Stimulated activated CD8-positive, alpha-beta memory T cell treated with anti-CD3 and anti-CD28 coated beads, Interleukin-7, amount 100 ng/mL, for 1 hour (primary cell): ENCODE measurements at regions not wholly inside any gene's neighbourhood (a gene's known extent, or its start where the extent isn't known, plus 50 kb on each side); places are given as distances from the start of the nearest gene placed in this dataset.

Experiments
- DNase-seq, 2 donors: peaks; one replicate each; pipeline ENCODE4 v3.0.0-alpha.2; 2020; ENCODE audit warnings: low read depth in 2 of 2

- DNase-seq = no peak
Measured at GRCh38 chr18:39759926-39760325, 2194.3 kb upstream of the CELF4 start.

- DNase-seq = no peak
Measured at GRCh38 chr18:39753178-39753577, 2187.6 kb upstream of the CELF4 start.

DNA sequence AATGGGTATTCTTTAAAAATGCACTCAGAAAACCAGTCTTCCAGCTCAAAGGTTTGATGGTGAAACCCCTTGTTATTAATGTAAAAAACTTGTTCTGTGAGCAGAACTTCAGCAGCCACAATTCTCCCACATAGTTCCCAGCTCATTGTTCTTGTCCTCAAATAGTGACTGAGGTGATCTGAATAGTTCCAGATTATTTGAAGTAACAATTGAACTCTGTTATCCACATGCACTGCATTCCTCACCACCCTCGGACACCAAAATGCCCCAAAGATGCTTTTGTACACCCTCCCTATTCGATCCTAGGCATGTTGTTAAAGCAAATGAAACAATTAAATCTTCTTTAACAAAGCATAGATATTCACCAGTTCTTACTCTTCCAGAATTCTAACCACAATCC lies 2186.8 kb upstream of the CELF4 start:
- DNase-seq = no peak

DNA sequence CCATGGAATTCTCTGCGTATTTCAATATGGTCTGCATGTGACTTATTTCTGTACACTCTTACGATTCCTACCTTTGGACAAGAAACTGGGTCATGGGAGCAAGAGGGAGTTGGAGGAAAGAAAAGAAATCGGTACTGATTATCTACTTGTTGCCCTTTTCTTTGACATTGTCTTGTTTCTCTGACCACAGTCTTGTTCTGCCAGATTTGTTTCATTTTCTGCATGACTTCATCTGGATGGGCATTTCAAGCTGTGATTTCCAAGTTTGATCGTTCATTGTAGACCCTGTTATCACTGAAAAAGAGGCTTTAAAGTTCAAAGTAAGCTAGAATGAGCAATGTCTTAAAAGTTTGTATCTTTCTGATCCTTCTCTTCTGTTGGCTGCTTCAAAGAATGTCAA lies 2186.3 kb upstream of the CELF4 start:
- DNase-seq = no peak

- DNase-seq = no peak
Measured at GRCh38 chr18:39751161-39751560, 2185.6 kb upstream of the CELF4 start.

DNA sequence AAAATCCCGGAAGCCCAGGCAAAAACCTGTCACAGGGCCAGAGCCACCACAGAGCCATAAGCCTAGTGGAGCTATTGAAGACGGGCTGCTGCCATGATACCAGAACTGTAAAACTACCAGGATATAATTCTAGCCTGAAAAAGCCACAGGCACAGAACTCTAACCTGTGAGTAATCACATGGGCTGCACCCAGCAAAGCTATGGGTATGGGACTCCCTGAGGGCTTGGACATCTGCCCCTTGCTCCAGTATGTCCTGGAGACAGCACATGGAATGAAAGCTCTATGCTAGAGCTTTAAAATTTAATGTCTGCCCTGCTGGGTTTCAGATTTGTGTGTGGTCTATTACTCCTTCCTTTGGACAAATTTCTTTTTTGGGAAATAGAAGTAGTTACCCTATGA lies 2183.6 kb upstream of the CELF4 start:
- DNase-seq = no peak

- DNase-seq = no peak
Measured at GRCh38 chr18:39748727-39749126, 2183.1 kb upstream of the CELF4 start.

DNA sequence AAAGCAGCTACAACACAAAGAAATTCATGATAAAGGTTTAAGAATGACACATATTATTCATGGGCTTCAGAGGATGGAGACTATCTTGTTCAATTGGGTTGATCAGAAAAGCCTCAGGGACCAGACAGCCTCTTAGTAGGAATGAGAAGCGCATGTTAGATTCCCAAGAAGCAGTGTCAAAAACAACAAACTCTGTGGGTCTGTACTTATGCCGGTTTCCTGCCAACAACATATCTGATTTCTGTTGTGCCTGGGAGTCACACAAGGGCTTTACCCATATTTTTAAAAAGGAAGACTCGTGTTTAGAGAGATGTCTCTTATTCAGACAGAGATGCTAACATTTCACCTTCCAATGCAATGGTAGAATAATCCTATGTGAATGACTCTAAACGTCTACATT lies 2180.6 kb upstream of the CELF4 start:
- DNase-seq = no peak

- DNase-seq = no peak
Measured at GRCh38 chr18:39743463-39743862, 2177.9 kb upstream of the CELF4 start.

DNA sequence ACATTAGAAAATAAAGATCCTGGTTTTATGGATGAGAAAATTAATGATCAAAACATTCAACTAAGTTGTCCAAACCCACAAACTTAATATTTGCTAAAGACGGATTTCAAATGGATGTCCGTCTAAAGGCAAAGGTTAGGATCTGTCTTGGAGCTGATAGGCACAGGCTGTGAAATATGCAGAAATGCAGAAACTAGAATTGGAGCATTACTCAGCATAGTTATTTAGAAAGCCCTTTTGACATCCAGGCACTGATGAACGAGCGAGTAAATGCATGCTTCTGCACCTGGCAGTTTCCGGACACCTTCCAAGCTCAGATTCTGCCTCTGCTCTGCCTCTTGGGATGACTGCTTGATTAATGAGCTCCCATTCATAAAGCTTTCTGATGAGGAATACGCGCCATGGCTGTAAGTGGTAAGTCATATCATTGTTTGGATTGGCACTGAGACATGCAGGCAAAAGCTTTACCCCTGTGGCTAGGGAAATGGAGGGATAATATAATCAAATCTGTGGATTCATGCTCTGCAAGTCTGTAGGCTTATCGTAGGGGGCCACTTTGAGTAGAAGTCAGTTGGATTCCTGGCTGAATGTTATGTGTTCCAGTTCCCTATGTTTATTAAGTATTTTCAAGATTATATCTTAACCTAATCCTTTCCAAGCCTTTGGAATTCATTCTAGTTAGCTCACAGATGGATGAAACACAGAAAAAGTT lies 2176.3 kb upstream of the CELF4 start:
- DNase-seq = no peak

DNA sequence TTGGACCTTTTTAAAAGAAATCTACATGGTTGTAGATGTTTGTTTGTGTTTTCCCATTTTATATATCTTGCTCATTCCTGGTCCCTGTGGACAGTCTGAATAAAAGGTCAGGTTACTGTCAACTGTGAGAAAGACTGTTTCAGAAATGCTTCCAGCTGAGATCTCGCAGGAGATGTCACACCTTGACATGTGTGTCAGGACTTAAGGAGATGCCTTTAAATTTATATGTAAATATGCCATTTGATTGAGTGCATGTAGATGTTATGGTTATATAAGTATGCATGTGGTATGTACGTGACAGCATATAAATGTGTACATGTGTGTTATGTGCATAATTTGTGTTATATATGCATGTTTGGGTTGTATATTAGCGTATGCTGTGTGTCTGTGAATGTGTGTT lies 2172.3 kb upstream of the CELF4 start:
- DNase-seq = no peak

GRCh38 chr18:39732918-39733317 lies 2167.3 kb upstream of the CELF4 start:
- DNase-seq = no peak

- no peak for DNase-seq
Measured at GRCh38 chr18:39730606-39731005, 2165.0 kb upstream of the CELF4 start.

- no peak for DNase-seq
Measured at GRCh38 chr18:39724652-39725051, 2159.1 kb upstream of the CELF4 start.

- DNase-seq = no peak
Measured at GRCh38 chr18:39721712-39722111, 2156.1 kb upstream of the CELF4 start.

DNA sequence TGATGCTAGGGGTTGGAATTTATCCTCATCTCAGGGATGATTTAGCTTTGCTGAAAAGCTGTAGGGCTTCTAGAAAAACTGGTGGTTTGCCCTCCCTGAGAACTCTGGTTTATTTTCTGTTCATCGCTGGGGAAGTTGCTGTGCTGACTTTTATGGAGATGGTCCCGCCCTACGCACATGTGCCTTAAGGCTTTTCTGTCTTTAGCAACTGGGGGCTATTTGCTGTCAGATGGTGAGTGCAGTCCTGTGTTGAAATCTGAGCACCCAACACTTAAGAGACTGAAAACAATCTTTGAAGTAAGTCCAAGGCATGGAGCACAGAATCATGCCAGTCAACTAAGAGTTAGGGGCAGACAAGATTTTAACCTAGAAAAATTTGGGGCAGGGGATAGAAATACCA lies 2148.4 kb upstream of the CELF4 start:
- DNase-seq = no peak

GRCh38 chr18:39711701-39712100 lies 2146.1 kb upstream of the CELF4 start:
- no peak for DNase-seq

DNA sequence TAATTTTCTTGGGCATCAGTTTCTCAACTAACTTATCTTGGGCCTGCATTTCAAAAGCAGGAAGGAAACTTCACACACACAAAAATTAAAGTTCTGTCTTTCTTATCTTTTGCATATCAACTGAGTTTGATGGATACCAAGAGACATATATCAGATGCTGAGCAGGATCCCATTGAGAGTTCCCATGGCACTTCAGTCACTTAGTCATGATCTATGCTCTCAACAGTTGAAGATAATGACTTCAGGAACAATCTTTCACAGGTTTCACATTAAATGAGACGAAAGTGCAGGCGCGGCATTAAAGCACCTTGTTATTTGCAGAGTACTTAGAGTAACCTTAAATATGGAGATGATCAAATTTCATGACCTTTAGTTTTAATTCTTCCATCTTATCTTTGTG lies 2139.8 kb upstream of the CELF4 start:
- DNase-seq = no peak

DNA sequence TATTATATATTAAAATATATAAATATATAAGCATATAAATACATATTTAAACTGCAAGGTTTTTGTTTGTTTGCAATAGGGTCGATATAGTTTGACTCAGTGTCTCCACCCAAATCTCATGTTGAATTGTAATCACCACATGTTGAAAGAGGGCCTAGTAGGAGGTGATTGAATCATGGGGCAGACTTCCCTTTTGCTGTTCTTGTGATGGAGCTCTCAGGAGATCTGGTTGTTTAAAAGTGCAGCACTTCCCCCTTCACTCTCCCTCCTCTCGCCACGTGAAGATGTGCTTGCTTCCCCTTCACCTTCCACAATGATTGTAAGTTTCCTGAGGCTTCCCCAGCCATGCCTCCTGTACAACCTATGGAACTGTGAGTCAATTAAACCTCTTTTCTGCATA lies 2137.3 kb upstream of the CELF4 start:
- DNase-seq = no peak

- DNase-seq = no peak
Measured at GRCh38 chr18:39701839-39702238, 2136.2 kb upstream of the CELF4 start.

DNA sequence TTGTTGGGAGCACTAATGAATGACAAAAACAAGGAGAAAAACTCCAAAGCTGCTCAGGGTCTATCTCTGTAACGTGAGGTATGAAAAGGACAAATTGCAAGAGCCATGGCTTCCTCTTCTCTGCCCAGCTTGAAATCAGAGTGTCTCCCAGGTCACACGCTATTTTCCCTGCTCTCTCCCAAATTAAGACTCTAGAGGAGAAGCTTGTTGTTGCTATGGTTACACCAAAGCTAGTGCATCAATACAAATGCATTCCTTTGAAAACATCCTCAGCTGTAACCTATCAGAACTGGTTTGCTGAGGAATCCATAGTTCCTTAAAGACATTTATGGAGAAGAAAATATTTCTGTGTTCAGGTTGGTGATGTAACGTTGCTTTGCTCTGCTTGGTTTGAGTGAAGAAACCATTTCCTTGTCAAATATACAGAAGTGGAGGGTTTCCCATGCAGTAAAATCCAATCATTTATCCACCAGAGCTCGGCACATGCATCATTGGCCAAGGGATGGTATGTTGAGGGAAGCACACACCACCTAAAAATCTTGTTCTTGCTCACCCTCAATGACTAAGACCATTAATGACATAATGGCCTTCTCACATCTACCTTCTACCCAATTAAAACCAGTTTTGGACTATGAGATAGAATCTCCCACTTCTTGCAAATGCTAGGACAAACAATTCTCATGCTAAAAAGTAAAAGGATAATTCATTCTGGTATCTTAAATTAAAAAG lies 2135.6 kb upstream of the CELF4 start:
- DNase-seq = no peak

GRCh38 chr18:39699340-39699964 lies 2133.9 kb upstream of the CELF4 start:
- DNase-seq = no peak

DNA sequence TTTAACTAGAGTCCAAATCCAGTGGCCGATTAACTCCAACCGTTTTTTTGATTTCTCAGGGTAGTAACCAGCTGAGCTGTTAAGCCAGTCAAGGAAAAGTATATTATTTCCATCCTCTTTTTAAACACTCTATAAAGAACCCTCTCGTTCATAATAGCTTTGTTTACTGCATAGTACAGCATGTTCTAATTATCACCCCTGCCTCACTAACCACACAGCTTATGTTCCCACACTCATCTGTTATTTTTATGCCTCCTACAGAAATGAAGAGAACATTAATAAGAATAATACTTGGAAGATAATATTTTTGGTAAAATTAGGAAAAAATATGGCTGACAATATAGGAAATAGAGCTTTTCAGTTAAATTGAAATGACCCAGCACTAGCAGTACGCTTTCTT lies 2132.8 kb upstream of the CELF4 start:
- no peak for DNase-seq
